H9 (cell line): ENCODE measurements at regions not wholly inside any gene's neighbourhood (a gene's known extent, or its start where the extent isn't known, plus 50 kb on each side); places are given as distances from the start of the nearest gene placed in this dataset.

Experiments
- DNase-seq: peaks from one replicate; pipeline ENCODE4 v3.0.0-alpha.2; 2017
- H2AFZ ChIP-seq: one replicate; pipeline ENCODE4 v1.6.1; 2013; ENCODE audit warnings: mild to moderate bottlenecking, low read length, control low read depth, moderate library complexity
- H2AK5ac ChIP-seq: 2 replicates; pipeline ENCODE4 v1.6.1; 2013; ENCODE audit warnings: low read length, control low read depth, mixed read lengths; ENCODE audit not compliant: insufficient read length
- H2BK120ac ChIP-seq: one replicate; pipeline ENCODE4 v1.6.1; 2013; ENCODE audit warnings: low read depth, mild to moderate bottlenecking, low read length, control low read depth, inconsistent platforms; ENCODE audit not compliant: poor library complexity, severe bottlenecking
- H2BK12ac ChIP-seq: 2 replicates; pipeline ENCODE4 v1.6.1; 2013; ENCODE audit warnings: low read length, control low read depth, mixed read lengths, low read depth; ENCODE audit not compliant: insufficient read length
- H2BK15ac ChIP-seq: 2 replicates; pipeline ENCODE4 v1.6.1; 2013; ENCODE audit warnings: low read depth, low read length, control low read depth
- H2BK20ac ChIP-seq: one replicate; pipeline ENCODE4 v1.6.1; 2013; ENCODE audit warnings: low read depth, mild to moderate bottlenecking, low read length, control low read depth, inconsistent platforms; ENCODE audit not compliant: poor library complexity, severe bottlenecking
- H2BK5ac ChIP-seq: 2 replicates; pipeline ENCODE4 v1.6.1; 2013; ENCODE audit warnings: low read length, control low read depth, mixed read lengths; ENCODE audit not compliant: insufficient read length
- H3K14ac ChIP-seq: 2 replicates; pipeline ENCODE4 v1.6.1; 2013; ENCODE audit warnings: low read length, control low read depth; ENCODE audit not compliant: insufficient read depth
- H3K18ac ChIP-seq: 2 replicates; pipeline ENCODE4 v1.6.1; 2013; ENCODE audit warnings: low read depth, mild to moderate bottlenecking, mixed read lengths, low read length, control low read depth; ENCODE audit not compliant: insufficient read length
- H3K23ac ChIP-seq: 2 replicates; pipeline ENCODE4 v1.6.1; 2013; ENCODE audit warnings: low read length, control low read depth, mixed read lengths, low read depth; ENCODE audit not compliant: insufficient read length
- H3K23me2 ChIP-seq: 2 replicates; pipeline ENCODE4 v1.6.1; 2013; ENCODE audit warnings: low read depth, mild to moderate bottlenecking, mixed read lengths, low read length, control low read depth; ENCODE audit not compliant: insufficient read length, poor library complexity, severe bottlenecking
- H3K27ac ChIP-seq: 2 replicates; pipeline ENCODE4 v1.5.1; 2013; ENCODE audit warnings: low read length, control low read depth, mixed read lengths, low read depth; ENCODE audit not compliant: insufficient read length
- H3K27me3 ChIP-seq: 2 replicates; pipeline ENCODE4 v1.6.1; 2013; ENCODE audit warnings: low read length, control low read depth, inconsistent platforms; ENCODE audit not compliant: insufficient read depth
- H3K4ac ChIP-seq: 2 replicates; pipeline ENCODE4 v1.6.1; 2013; ENCODE audit warnings: low read depth, mild to moderate bottlenecking, control low read depth, inconsistent platforms, low read length, moderate library complexity
- H3K4me1 ChIP-seq: 2 replicates; pipeline ENCODE4 v1.6.1; 2013; ENCODE audit warnings: low read length, control low read depth, inconsistent platforms; ENCODE audit not compliant: insufficient read depth
- H3K4me2 ChIP-seq: 2 replicates; pipeline ENCODE4 v1.6.1; 2013; ENCODE audit warnings: low read length, control low read depth, mixed read lengths; ENCODE audit not compliant: insufficient read length, insufficient read depth
- H3K56ac ChIP-seq: 2 replicates; pipeline ENCODE4 v1.6.1; 2013; ENCODE audit warnings: low read depth, mild to moderate bottlenecking, mixed read lengths, low read length, control low read depth; ENCODE audit not compliant: insufficient read length
- H3K79me1 ChIP-seq: 2 replicates; pipeline ENCODE4 v1.6.1; 2013; ENCODE audit warnings: low read depth, mild to moderate bottlenecking, moderate library complexity, low read length, control low read depth, inconsistent platforms; ENCODE audit not compliant: insufficient read depth, poor library complexity, severe bottlenecking
- H3K79me2 ChIP-seq: 2 replicates; pipeline ENCODE4 v1.6.1; 2013; ENCODE audit warnings: low read length, control low read depth, inconsistent platforms; ENCODE audit not compliant: insufficient read depth
- H3K9ac ChIP-seq: 2 replicates; pipeline ENCODE4 v1.6.1; 2013; ENCODE audit warnings: low read length, control low read depth, mixed read lengths; ENCODE audit not compliant: insufficient read length; ENCODE audit errors: extremely low read depth
- H3K9me3 ChIP-seq: one replicate; pipeline ENCODE4 v1.6.1; 2013; ENCODE audit warnings: low read depth, low read length, inconsistent platforms; ENCODE audit not compliant: control insufficient read depth
- H3T11ph ChIP-seq: one replicate; pipeline ENCODE4 v1.6.1; 2013; ENCODE audit warnings: mild to moderate bottlenecking, low read length, control low read depth, inconsistent platforms
- H4K20me1 ChIP-seq: one replicate; pipeline ENCODE4 v1.6.1; 2013; ENCODE audit not compliant: control insufficient read depth, insufficient read length, insufficient read depth
- H4K5ac ChIP-seq: 2 replicates; pipeline ENCODE4 v1.6.1; 2013; ENCODE audit warnings: low read depth, mild to moderate bottlenecking, mixed read lengths, low read length, control low read depth; ENCODE audit not compliant: insufficient read length
- H4K8ac ChIP-seq: replicated peaks from 2 replicates; pipeline ENCODE4 v1.6.1; 2013; ENCODE audit warnings: low read length, control low read depth, mixed read lengths, low read depth; ENCODE audit not compliant: insufficient read length
- H4K91ac ChIP-seq: 2 replicates; pipeline ENCODE4 v1.6.1; 2013; ENCODE audit warnings: low read depth, mild to moderate bottlenecking, moderate library complexity, mixed read lengths, low read length, control low read depth; ENCODE audit not compliant: insufficient read length
- H3K27ac Mint-ChIP-seq, 3 experiments: 2 replicates in 2 of 3; 3 replicates in 1 of 3; pipeline ENCODE4 v1.8.0; 2020 to 2021; ENCODE audit warnings: mixed read lengths in 3 of 3, mild to moderate bottlenecking in 1 of 3, moderate library complexity in 1 of 3
- H3K27me3 Mint-ChIP-seq: 2 replicates; pipeline ENCODE4 v1.8.0; 2021; ENCODE audit warnings: low read depth, mild to moderate bottlenecking, moderate library complexity, mixed read lengths
- H3K36me3 Mint-ChIP-seq, 3 experiments: 2 replicates in 2 of 3; 3 replicates in 1 of 3; pipeline ENCODE4 v1.8.0; 2020 to 2021; ENCODE audit warnings: low read depth in 3 of 3, mixed read lengths in 3 of 3; ENCODE audit not compliant: insufficient read depth in 1 of 3
- H3K4me1 Mint-ChIP-seq, 2 experiments: 2 replicates each; pipeline ENCODE4 v1.8.0; 2020; ENCODE audit warnings: mixed read lengths in 2 of 2
- H3K4me3 Mint-ChIP-seq, 2 experiments: 2 replicates in 1 of 2; 3 replicates in 1 of 2; pipeline ENCODE4 v1.8.0; 2020 to 2021; ENCODE audit warnings: mild to moderate bottlenecking in 2 of 2, mixed read lengths in 2 of 2, moderate library complexity in 1 of 2
- H3K9me3 Mint-ChIP-seq, 2 experiments: 2 replicates in 1 of 2; 3 replicates in 1 of 2; pipeline ENCODE4 v1.8.0; 2020; ENCODE audit warnings: mild to moderate bottlenecking in 2 of 2, mixed read lengths in 2 of 2, moderate library complexity in 1 of 2
- CTCF ChIP-seq: fragments of 200-600 bp; sonication (generic); conservative IDR thresholded peaks from 3 replicates; pipeline ENCODE4 v1.8.0; 2021; ENCODE audit warnings: antibody characterized with exemption, mild to moderate bottlenecking
- WGBS: extraction: QIAGEN DNeasy Blood & Tissue Kit; methylation state at CpG from one replicate; pipeline ENCODE4 v1.1.7; 2013; ENCODE audit warnings: missing lambda C conversion rate, low lambda C conversion rate, mixed read lengths; ENCODE audit not compliant: insufficient read length; ENCODE audit errors: extremely low coverage; 5-methylcytosine and 5-hydroxymethylcytosine counted together

- no peaks in the 10 kb centered on the region for H3K36me3 Mint-ChIP-seq
- H3K27me3 Mint-ChIP-seq = peaks cover 7% of the 10 kb centered on the region
- no CpG with 5 or more reads among the region's 22 CpGs for WGBS
These were observed 62.8 kb upstream of the FAM20C start for GRCh38 chr7:129366-130221.

More at GRCh38 chr7:129366-130221, 62.8 kb upstream of the FAM20C start:
- no peak overlapping the region for H3K9ac ChIP-seq
- H4K20me1 ChIP-seq = no peaks in the 10 kb centered on the region
- Mint-ChIP-seq H3K4me3 (no peak overlapping the region), H3K4me1 (peaks cover 7 to 9% of the 10 kb centered on the region in 2 experiments; a peak in 3 of 4 replicates), H3K9me3 (no peaks in the 10 kb centered on the region), H3K27ac (no peak overlapping the region; a peak in 1 of 7 replicates)
- TF ChIP-seq CTCF = no peak
- no peak overlapping the region for H2BK120ac ChIP-seq
- DNase-seq = no peak
- no peak overlapping the region for H3K14ac ChIP-seq
- H2BK5ac ChIP-seq = no peak overlapping the region
- no peak overlapping the region for H4K8ac ChIP-seq
- no peak overlapping the region for H3K4me2 ChIP-seq
- no peak overlapping the region for H4K91ac ChIP-seq
- H3T11ph ChIP-seq = no peak overlapping the region
- H2BK15ac ChIP-seq = no peak overlapping the region
- H3K27ac ChIP-seq = no peak overlapping the region
- no peak overlapping the region for H3K56ac ChIP-seq
- no peaks in the 10 kb centered on the region for H3K79me1 ChIP-seq
- no peak overlapping the region for H2BK12ac ChIP-seq
- H3K4me1 ChIP-seq = no peaks in the 10 kb centered on the region; the same call in 1 of the 2 replicates
- no peaks in the 10 kb centered on the region for H3K27me3 ChIP-seq
- H2AFZ ChIP-seq = no peak overlapping the region
- H3K23me2 ChIP-seq = no peaks in the 10 kb centered on the region
- H3K4ac ChIP-seq = no peak overlapping the region
- no peak overlapping the region for H3K18ac ChIP-seq
- H3K79me2 ChIP-seq = no peaks in the 10 kb centered on the region
- H3K23ac ChIP-seq = no peak overlapping the region
- no peak overlapping the region for H2AK5ac ChIP-seq
- no peak overlapping the region for H2BK20ac ChIP-seq
- H4K5ac ChIP-seq = no peak overlapping the region
- H3K9me3 ChIP-seq = no peaks in the 10 kb centered on the region
